ENCODE measurements at regions not wholly inside any gene's neighbourhood (a gene's known extent, or its start where the extent isn't known, plus 50 kb on each side); places are given as distances from the start of the nearest gene placed in this dataset.

GRCh38 chr1:234875953-234876855, 252.4 kb downstream of the TOMM20 start:
- DNase-seq, result no peak

DNA sequence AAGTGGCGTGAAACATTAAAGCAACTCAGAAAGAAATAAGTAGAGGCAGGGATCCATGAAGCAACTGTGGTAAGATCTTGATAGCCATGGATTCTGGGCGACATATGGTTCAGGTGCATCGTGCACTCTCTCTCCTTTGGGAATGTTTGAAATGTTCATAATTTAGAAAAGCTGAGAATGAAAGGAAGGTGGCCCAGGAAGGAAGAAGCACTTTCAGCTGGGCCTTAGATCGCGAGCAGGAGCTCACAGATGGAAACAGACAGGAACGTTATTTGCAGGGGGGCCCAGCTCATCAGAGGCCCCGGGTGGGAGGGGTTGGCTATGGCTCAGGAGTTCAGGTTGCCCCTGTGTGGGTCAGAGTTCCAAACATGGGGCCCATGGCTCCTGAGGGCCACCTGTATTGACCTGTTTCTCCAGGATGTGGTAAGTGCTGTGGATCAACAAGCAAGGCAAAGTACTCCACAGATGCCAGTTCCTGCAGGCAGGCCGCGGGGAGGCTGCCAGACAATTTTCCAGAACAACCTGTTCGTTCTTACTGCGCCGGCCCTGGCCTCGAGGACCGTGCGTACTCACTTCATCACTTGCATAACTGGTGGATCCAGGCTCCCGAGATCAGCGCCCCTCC, 253.2 kb downstream of the TOMM20 start:
- no peak for DNase-seq

DNA sequence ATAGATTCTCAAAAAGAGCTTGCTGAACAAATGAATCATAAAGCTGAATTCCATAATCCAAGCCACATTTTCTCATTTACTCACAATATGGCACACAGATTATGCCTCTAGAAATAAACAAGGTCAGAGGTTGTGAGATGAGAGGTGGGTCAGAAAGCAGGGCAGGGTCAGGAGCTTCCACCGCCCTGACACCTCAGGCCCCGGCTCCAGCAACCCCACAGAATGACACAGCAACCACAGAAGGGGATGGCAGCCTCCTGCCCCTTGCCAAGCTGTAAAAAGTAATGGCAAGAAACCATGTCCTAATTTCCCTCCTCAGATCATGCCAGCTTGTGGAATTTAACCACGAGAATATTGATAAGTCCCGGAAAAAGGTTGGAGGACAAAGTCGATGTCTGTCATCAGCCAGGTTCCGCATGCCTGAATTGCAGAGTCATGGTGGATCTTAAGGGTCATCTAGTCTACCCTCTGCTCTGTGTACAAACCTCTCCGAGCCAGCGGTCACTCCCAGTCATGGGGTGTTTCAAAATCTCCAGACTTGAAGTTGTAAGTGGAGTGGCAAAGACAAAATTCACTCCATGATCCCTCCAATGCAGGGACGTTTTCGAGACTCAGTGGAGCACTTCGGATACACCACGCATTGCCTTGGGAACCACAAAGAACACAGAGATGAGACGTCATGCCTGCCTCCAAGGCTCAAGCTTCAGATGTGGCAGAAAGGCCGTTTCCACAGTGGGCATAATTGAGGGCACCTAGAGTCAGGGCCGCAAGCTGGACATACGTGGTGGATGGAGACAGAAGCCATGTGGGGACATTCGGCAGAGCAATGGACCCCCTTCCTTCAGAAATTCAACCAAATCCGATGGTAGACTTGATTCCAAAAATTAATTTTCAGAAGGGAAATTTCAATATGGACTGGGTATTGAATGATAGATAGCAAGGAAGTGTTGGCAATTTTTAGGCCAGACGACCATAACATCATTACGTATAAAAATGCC, 254.0 kb downstream of the TOMM20 start:
- DNase-seq, result no peak

GRCh38 chr1:234871710-234872271, 256.8 kb downstream of the TOMM20 start:
- no peak for DNase-seq

DNA sequence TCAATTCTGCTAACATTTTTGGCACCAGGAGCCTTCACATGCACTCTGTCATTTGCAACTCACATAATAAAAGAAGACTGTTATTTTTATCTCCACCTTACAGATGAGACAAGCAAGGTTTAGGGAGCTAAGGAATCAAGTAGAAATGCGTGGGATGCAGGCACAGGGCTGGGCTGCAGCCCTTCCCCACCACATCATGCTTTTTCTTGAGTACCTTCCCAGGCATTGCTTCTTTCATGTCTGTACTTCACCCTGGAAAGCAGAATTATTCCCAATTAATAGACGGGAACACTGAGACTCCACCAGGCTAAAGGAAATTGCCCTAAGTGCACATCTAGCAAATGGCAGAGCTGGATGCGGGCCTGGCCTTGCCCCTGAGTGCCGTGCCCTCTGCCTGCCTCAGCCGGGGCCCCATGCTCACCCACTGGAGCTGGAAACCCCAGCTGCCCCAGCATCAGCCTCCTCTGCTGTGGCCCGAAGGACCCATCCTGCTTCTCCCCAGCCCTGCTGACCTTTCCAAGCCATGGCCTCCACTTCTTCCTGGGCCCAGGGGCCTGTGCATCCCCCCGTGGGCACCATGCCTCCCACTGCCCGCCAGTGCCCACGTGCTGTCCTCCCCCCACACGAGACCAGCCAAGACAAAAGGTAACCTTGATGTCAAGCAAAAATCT, 257.5 kb downstream of the TOMM20 start:
- no peak for DNase-seq

DNA sequence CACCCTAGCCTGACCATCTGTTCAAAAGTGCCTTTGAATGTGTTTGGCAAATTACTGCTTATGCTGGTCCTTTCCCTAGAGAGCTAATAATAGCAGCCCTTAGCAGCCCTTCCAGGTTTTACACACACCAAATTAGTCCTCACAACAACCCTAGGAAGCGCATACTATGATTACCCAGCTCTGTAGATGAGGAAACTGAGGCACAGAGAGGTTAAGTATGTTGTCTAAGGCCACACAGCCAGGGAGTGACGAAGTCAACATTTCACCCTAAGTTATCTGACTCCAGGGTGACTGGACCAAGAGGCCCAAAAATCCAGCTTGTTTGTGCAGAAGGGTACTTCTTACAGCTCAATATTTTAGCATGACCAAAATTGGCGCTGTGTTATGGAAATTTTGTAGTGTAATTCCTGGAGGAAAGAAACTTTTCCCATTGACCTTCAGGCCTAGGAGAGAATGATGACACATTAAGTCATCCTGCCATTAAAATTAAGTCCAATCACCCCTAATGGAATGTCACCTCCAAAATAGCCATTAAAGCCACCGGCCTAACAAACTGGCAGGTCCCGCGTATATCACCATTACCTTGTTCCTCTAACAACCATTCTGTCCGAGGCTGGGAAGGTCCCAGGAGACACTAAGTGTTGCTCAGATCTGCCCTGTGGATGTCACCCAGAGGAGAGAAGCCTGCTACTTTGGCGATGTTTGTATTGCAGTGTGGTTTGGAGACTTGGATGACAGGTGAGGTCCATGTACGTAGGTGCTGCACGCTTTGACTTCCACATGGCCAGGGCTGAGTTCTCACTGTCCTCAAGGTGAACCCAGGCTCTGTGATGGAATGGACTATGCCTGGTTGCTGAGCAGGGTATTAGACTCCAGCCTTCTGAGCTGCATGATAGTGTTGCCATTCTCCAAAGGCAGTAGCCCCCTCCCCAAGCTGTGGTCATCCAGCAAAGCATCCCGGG, 258.3 kb downstream of the TOMM20 start:
- no peak for DNase-seq

DNA sequence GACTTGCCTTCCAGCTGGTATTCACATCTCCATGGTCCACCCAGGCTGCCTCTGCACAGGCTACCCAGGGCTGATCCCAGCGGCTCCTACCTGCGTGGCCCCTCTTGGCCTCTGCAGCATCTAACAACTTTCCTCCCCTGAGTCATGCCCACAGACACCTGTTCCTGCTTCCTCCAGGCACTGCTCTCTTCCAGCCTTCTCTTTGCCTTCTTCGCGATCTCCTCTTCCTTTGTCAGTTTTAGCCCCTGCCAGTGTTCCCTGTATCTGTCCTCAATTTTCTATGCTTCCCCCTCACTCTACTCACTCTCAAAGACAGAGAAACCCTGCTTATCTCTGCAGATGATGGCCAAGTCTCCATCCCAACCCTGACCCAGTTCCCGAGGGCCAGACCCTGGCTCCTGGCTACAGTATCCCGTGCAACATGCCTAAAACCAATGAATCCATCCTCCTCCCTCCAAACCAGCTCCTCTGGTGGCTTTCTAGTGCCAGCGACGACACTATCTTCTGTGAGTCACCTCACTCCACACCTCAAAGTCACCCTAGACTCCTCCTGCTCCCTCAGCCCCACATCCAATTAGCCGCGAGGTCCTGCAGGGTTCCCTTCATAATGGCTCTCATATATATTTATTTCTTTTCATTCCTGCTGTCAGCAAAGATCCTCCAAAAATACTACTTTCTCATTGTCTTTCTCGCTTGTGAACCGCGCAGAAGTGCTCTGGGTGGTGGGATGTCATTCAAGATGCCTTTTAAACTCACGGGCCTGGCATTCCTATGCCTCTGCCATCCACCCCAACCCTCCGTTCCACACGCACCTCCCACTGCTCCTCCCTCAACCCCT, 259.2 kb downstream of the TOMM20 start:
- no peak for DNase-seq

- DNase-seq, result no peak
These were observed 258.5 kb upstream of the IRF2BP2 start for GRCh38 chr1:234868296-234869147.

- DNase-seq, result no peak
These were observed 256.3 kb upstream of the IRF2BP2 start for GRCh38 chr1:234866007-234866866.

DNA sequence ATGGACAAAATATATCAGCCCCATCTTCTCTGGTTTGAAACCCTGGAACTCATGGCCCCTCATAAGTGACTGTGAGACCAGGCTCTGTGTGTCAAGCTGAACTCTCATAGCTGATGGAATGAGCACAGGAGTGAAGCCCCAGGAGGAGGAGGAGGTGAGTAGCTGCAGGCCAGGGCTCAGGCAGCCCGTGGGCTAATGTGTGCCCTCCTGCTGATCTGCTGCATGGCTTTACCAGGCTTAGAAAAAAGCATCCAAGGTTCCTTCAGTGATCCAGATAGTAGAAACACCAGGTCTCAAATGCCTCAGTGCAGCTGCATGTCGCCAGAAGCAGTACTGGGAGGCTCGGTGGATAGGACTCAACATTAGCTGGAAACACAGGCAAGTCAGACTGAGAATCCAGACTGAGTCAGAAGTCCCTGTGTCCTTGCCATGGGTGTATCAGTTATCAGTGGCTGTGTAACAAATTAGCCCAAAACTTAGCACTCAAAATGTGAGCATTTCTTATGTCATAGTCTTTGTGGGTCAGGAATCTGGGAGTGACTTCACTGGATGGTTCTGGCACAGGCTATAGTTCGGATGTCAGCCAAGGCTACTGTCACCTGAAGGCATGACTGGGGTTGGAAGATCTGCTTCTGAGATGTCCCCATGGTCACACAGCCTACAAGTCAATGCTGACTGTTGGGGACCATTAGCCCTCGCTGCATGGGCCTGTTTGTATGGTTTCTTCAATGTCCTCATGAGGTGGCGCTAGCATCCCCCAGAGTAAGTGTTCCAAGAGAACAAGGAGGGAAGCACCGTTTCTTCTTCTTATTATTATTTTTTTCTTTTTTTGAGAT, 255.4 kb upstream of the IRF2BP2 start:
- no peak for DNase-seq

- no peak for DNase-seq
These were observed 254.1 kb upstream of the IRF2BP2 start for GRCh38 chr1:234864116-234864515.

DNA sequence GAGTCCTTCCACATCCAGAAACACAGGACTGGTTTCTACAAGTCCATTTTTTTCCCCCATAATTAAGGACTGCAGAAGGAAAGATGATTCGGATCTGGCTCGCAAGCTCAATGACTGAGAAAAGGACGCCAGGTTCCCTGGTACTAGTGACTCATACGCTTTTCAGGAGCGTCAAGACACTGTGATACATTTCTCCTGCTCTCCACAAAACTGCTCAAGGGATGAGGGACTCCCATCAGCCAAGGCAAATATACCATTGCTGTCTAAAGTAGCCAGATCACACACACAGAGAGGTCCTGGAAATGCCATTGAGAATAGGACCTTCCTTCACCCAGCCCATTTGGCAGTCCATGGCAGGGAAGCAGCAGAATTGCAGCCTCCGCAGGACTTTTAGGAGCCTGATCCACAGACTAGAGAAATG, 253.6 kb upstream of the IRF2BP2 start:
- no peak for DNase-seq

- no peak for DNase-seq
These were observed 253.1 kb upstream of the IRF2BP2 start for GRCh38 chr1:234862944-234863515.

GRCh38 chr1:234862360-234862943, 252.5 kb upstream of the IRF2BP2 start:
- DNase-seq, result no peak

GRCh38 chr1:234861761-234862160, 251.8 kb upstream of the IRF2BP2 start:
- DNase-seq, result no peak

- DNase-seq, result no peak
These were observed 251.1 kb upstream of the IRF2BP2 start for GRCh38 chr1:234861024-234861620.

Data from NCI-H1930 (cell line).